ENCODE measurements at regions not wholly inside any gene's neighbourhood (a gene's known extent, or its start where the extent isn't known, plus 50 kb on each side); places are given as distances from the start of the nearest gene placed in this dataset.

DNA sequence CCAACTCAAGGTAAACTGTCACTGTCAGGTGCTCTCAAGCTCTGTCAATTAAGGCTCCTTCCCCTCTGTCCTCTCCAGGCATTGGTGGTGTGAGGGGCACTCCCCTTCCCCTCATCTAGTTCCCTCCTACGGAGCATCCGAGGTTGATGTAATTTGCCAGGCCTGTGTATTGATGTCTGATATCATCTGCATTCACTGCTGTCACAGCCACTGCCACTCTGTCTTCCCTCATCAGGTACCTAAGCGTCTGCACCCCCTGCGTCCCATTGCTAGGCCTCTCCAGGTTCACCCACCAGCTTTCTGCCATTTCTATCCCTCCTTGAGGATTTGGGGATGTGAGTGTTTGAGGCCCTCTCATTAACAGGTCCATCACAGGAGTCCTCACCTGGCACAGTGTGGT, 50.0 kb upstream of the SYT13 start:
- Histone ChIP-seq H3K79me2 (ENCODE audit: insufficient read depth, low read length) (no peaks in the 10 kb centered on the region), H2AFZ (ENCODE audit: low read depth, low read length) (no peak overlapping the region), H3K27me3 (ENCODE audit: insufficient read depth, low read length) (peaks cover 15% of the 10 kb centered on the region), H3K27ac (ENCODE audit: low read depth, low read length) (no peak overlapping the region), H3K9me3 (ENCODE audit: insufficient read depth, low read depth, low read length) (no peaks in the 10 kb centered on the region), H3K9ac (ENCODE audit: low read length) (no peak overlapping the region), H3K4me3 (ENCODE audit: insufficient read depth, low read depth, low read length) (no peak overlapping the region), H3K4me1 (ENCODE audit: insufficient read depth, low read length) (peaks cover 5% of the 10 kb centered on the region), H3K4me2 (ENCODE audit: low read length) (no peak overlapping the region), H4K20me1 (ENCODE audit: insufficient read depth, low read length) (no peaks in the 10 kb centered on the region), H3K36me3 (ENCODE audit: insufficient read depth, low read length) (no peaks in the 10 kb centered on the region)
- Mint-ChIP-seq H3K4me1 (ENCODE audit: low read depth, unreplicated experiment) (no peaks in the 10 kb centered on the region), H3K9me3 (ENCODE audit: unreplicated experiment) (no peaks in the 10 kb centered on the region), H3K36me3 (ENCODE audit: low read depth, unreplicated experiment) (no peaks in the 10 kb centered on the region), H3K27ac (ENCODE audit: unreplicated experiment) (no peak overlapping the region), H3K4me3 (ENCODE audit: unreplicated experiment) (no peak overlapping the region), H3K27me3 (ENCODE audit: low read depth, unreplicated experiment) (peaks cover 38% of the 10 kb centered on the region)
- no peak for TF ChIP-seq EZH2 (IDR thresholded peaks at IDR 0.05; ENCODE audit: insufficient read depth, low read length)
- TF ChIP-seq, protein P1, sequence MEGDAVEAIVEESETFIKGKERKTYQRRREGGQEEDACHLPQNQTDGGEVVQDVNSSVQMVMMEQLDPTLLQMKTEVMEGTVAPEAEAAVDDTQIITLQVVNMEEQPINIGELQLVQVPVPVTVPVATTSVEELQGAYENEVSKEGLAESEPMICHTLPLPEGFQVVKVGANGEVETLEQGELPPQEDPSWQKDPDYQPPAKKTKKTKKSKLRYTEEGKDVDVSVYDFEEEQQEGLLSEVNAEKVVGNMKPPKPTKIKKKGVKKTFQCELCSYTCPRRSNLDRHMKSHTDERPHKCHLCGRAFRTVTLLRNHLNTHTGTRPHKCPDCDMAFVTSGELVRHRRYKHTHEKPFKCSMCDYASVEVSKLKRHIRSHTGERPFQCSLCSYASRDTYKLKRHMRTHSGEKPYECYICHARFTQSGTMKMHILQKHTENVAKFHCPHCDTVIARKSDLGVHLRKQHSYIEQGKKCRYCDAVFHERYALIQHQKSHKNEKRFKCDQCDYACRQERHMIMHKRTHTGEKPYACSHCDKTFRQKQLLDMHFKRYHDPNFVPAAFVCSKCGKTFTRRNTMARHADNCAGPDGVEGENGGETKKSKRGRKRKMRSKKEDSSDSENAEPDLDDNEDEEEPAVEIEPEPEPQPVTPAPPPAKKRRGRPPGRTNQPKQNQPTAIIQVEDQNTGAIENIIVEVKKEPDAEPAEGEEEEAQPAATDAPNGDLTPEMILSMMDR (IDR thresholded peaks at IDR 0.05; ENCODE audit: insufficient read depth, low read depth, low read length), result no peak
- DNase-seq (ENCODE audit: low read depth) (no peak), FAIRE-seq (no peak)
